IMR-90 (cell line): ENCODE measurements at regions not wholly inside any gene's neighbourhood (a gene's known extent, or its start where the extent isn't known, plus 50 kb on each side); places are given as distances from the start of the nearest gene placed in this dataset.

Experiments
- ATAC-seq: fragments of 200-7000 bp; cut with Tn5 transposase; 2 replicates; pipeline ENCODE4 v1.9.1; 2020; ENCODE audit warnings: low read depth, mild to moderate bottlenecking, moderate library complexity
- BruUV-seq: library from RNA; stranded (reverse); fragments of 400-500 nt; replicated peaks from 2 replicates; lab custom pipeline; 2021; lab: Mats Ljungman, UMichigan
- CTCF ChIA-PET: fragments of 300-600 bp; formaldehyde crosslinking; extraction: SDS; loops from one replicate; lab custom pipeline; 2021; ENCODE audit warnings: antibody characterized with exemption; lab: Yijun Ruan, JAX
- POLR2A ChIA-PET: fragments of 300-600 bp; sonication (Branson Sonifier 250); formaldehyde crosslinking; loops from one replicate; lab custom pipeline; 2022; ENCODE audit warnings: antibody characterized with exemption; ENCODE audit not compliant: unreplicated experiment; lab: Charles Lee
- DNase-seq: peaks from one replicate; pipeline ENCODE4 v3.0.0; 2013
- H2AFZ ChIP-seq: replicated peaks from 2 replicates; pipeline ENCODE3; 2013; ENCODE audit warnings: low read length, mild to moderate bottlenecking; ENCODE audit not compliant: poor library complexity
- H2AK5ac ChIP-seq: 2 replicates; pipeline ENCODE4 v1.6.1; 2013; ENCODE audit warnings: low read depth, low read length, inconsistent platforms
- H2AK9ac ChIP-seq: replicated peaks from 2 replicates; pipeline ENCODE3; 2013; ENCODE audit warnings: mild to moderate bottlenecking, low read depth, low read length, moderate library complexity; ENCODE audit not compliant: poor library complexity
- H2BK120ac ChIP-seq: 2 replicates; pipeline ENCODE4 v1.6.1; 2013; ENCODE audit warnings: low read depth, low read length, inconsistent platforms
- H2BK15ac ChIP-seq: 3 replicates; pipeline ENCODE4 v1.6.1; 2013; ENCODE audit warnings: low read depth, low read length, inconsistent platforms
- H2BK20ac ChIP-seq: 2 replicates; pipeline ENCODE4 v1.6.1; 2013; ENCODE audit warnings: low read depth, mild to moderate bottlenecking, inconsistent platforms, low read length, moderate library complexity
- H2BK5ac ChIP-seq: 2 replicates; pipeline ENCODE4 v1.6.1; 2013; ENCODE audit warnings: mild to moderate bottlenecking, low read depth, low read length, inconsistent platforms; ENCODE audit not compliant: poor library complexity, severe bottlenecking
- H3K14ac ChIP-seq: replicated peaks from 2 replicates; pipeline ENCODE4 v1.6.1; 2013; ENCODE audit warnings: low read depth, low read length, inconsistent platforms
- H3K18ac ChIP-seq: 2 replicates; pipeline ENCODE4 v1.6.1; 2013; ENCODE audit warnings: low read depth, low read length, control low read depth
- H3K23ac ChIP-seq: 2 replicates; pipeline ENCODE4 v1.6.1; 2013; ENCODE audit warnings: low read depth, low read length, inconsistent platforms
- H3K27ac ChIP-seq: 2 replicates; pipeline ENCODE4 v1.5.1; 2013; ENCODE audit warnings: mild to moderate bottlenecking, control low read depth, low read length; ENCODE audit not compliant: insufficient read depth
- H3K27me3 ChIP-seq: 2 replicates; pipeline ENCODE4 v1.6.1; 2013; ENCODE audit warnings: low read length; ENCODE audit not compliant: control insufficient read depth, insufficient read depth
- H3K36me3 ChIP-seq: 2 replicates; pipeline ENCODE4 v1.6.1; 2013; ENCODE audit warnings: low read length, mixed read lengths; ENCODE audit not compliant: control insufficient read depth, insufficient read depth
- H3K4ac ChIP-seq: 2 replicates; pipeline ENCODE4 v1.6.1; 2013; ENCODE audit warnings: low read depth, low read length, inconsistent platforms
- H3K4me1 ChIP-seq: 2 replicates; pipeline ENCODE4 v1.6.1; 2013; ENCODE audit warnings: low read length, mixed read lengths; ENCODE audit not compliant: control insufficient read depth, insufficient read depth
- H3K4me2 ChIP-seq: 2 replicates; pipeline ENCODE4 v1.6.1; 2013; ENCODE audit warnings: low read depth, mild to moderate bottlenecking, control low read depth, low read length, moderate library complexity
- H3K4me3 ChIP-seq: 2 replicates; pipeline ENCODE4 v1.5.1; 2013; ENCODE audit warnings: low read depth, mild to moderate bottlenecking, control low read depth, low read length, moderate library complexity; ENCODE audit not compliant: insufficient read depth
- H3K56ac ChIP-seq: 2 replicates; pipeline ENCODE4 v1.6.1; 2013; ENCODE audit warnings: low read length, inconsistent platforms; ENCODE audit not compliant: insufficient read depth; ENCODE audit errors: extremely low read depth
- H3K79me1 ChIP-seq, 2 experiments: 2 replicates each; pipeline ENCODE4 v1.6.1; 2013; ENCODE audit warnings: low read length in 2 of 2, inconsistent platforms in 1 of 2, low read depth in 1 of 2
- H3K9ac ChIP-seq: 2 replicates; pipeline ENCODE4 v1.6.1; 2013; ENCODE audit warnings: low read depth, low read length, control low read depth
- H3K9me1 ChIP-seq: 2 replicates; pipeline ENCODE4 v1.6.1; 2013; ENCODE audit warnings: low read length, inconsistent platforms; ENCODE audit not compliant: insufficient read depth
- H3K9me3 ChIP-seq: 2 replicates; pipeline ENCODE4 v1.6.1; 2013; ENCODE audit warnings: low read length; ENCODE audit not compliant: control insufficient read depth, insufficient read depth
- H4K20me1 ChIP-seq: 2 replicates; pipeline ENCODE4 v1.6.1; 2013; ENCODE audit warnings: low read length, inconsistent platforms; ENCODE audit not compliant: insufficient read depth
- H4K5ac ChIP-seq: 2 replicates; pipeline ENCODE4 v1.6.1; 2013; ENCODE audit warnings: mild to moderate bottlenecking, low read depth, low read length, control low read depth
- H4K8ac ChIP-seq, 2 experiments: 2 replicates each; pipeline ENCODE4 v1.6.1; 2013; ENCODE audit warnings: low read depth in 2 of 2, low read length in 2 of 2, control low read depth in 1 of 2, inconsistent platforms in 1 of 2
- H4K91ac ChIP-seq: 2 replicates; pipeline ENCODE4 v1.6.1; 2013; ENCODE audit warnings: low read depth, low read length, inconsistent platforms; ENCODE audit not compliant: insufficient read depth
- BHLHE40 ChIP-seq: fragments of 150-350 bp; IDR thresholded peaks from 2 replicates; pipeline ENCODE4 v1.6.1; 2016; ENCODE audit warnings: mild to moderate bottlenecking, low read depth, low read length
- CEBPB ChIP-seq: IDR thresholded peaks from 2 replicates; pipeline ENCODE4 v1.6.1; 2012; ENCODE audit warnings: low read depth, low read length, improper control_type of control experiment
- CHD1 ChIP-seq: IDR thresholded peaks from 2 replicates; pipeline ENCODE4 v1.6.1; 2012; ENCODE audit warnings: low read depth, low read length, improper control_type of control experiment
- CTCF ChIP-seq: conservative IDR thresholded peaks from 2 replicates; pipeline ENCODE4 v1.5.1; 2012; ENCODE audit warnings: mild to moderate bottlenecking, low read depth, low read length, improper control_type of control experiment
- ELK1 ChIP-seq: fragments of 150-350 bp; IDR thresholded peaks from 2 replicates; pipeline ENCODE4 v1.6.1; 2016; ENCODE audit warnings: low read depth, mild to moderate bottlenecking, low read length, moderate library complexity, borderline replicate concordance
- FOS ChIP-seq: fragments of 150-350 bp; IDR thresholded peaks from 2 replicates; pipeline ENCODE4 v1.6.1; 2016; ENCODE audit warnings: low read depth, low read length
- MAFK ChIP-seq: IDR thresholded peaks from 2 replicates; pipeline ENCODE4 v1.6.1; 2012; ENCODE audit warnings: low read depth, low read length, improper control_type of control experiment
- MAZ ChIP-seq: IDR thresholded peaks from 2 replicates; pipeline ENCODE4 v1.6.1; 2012; ENCODE audit warnings: low read depth, mild to moderate bottlenecking, low read length, improper control_type of control experiment, moderate library complexity, borderline replicate concordance
- MXI1 ChIP-seq: IDR thresholded peaks from 2 replicates; pipeline ENCODE4 v1.6.1; 2012; ENCODE audit warnings: low read depth, mild to moderate bottlenecking, low read length, moderate library complexity, borderline replicate concordance
- NFE2L2 ChIP-seq: fragments of 150-350 bp; IDR thresholded peaks from 2 replicates; pipeline ENCODE4 v1.6.1; 2016; ENCODE audit warnings: low read depth, mild to moderate bottlenecking, low read length
- RAD21 ChIP-seq: IDR thresholded peaks from 2 replicates; pipeline ENCODE4 v1.6.1; 2012; ENCODE audit warnings: low read length, improper control_type of control experiment
- RCOR1 ChIP-seq: IDR thresholded peaks from 2 replicates; pipeline ENCODE4 v1.6.1; 2012; ENCODE audit warnings: mild to moderate bottlenecking, low read length, improper control_type of control experiment; ENCODE audit not compliant: insufficient replicate concordance
- RFX5 ChIP-seq: IDR thresholded peaks from 2 replicates; pipeline ENCODE4 v1.8.0; 2012; ENCODE audit warnings: low read depth, mild to moderate bottlenecking, low read length, moderate library complexity
- SMC3 ChIP-seq: fragments of 150-350 bp; IDR thresholded peaks from 2 replicates; pipeline ENCODE4 v1.6.1; 2016; ENCODE audit warnings: low read depth, mild to moderate bottlenecking, antibody characterized with exemption, low read length, moderate library complexity
- USF2 ChIP-seq: fragments of 150-350 bp; IDR thresholded peaks from 2 replicates; pipeline ENCODE4 v1.6.1; 2017; ENCODE audit warnings: mild to moderate bottlenecking, antibody characterized with exemption, low read length, low read depth
- WGBS, 2 experiments: methylation state at CpG; one replicate each; pipeline versions ENCODE4 v1.1.5 to v1.1.7; 2013; ENCODE audit warnings: missing lambda C conversion rate in 2 of 2; ENCODE audit not compliant: insufficient read length in 1 of 2; ENCODE audit errors: extremely low coverage in 2 of 2; 5-methylcytosine and 5-hydroxymethylcytosine counted together
- dilution Hi-C: fragments of 300-500 bp; cut with HindIII; formaldehyde crosslinking; loops from one replicate; pipeline ENCODE4 v1.14.3; 2018; ENCODE audit warnings: low sequenced_read_pairs; ENCODE audit not compliant: unreplicated experiment
- in situ Hi-C: fragments of 300-500 bp; cut with MboI; formaldehyde crosslinking; loops from 3 replicates; pipeline ENCODE4 v1.14.3; 2019; ENCODE audit warnings: low sequenced_read_pairs, inconsistent platforms, mixed read lengths
- intact Hi-C: fragments of 100-400 bp; cut with micrococcal nuclease; formaldehyde crosslinking; loops from 2 replicates; pipeline ENCODE4 v1.10.0; 2022

- TF ChIP-seq RAD21 (no peak), MAZ (no peak), CEBPB (no peak), BHLHE40 (no peak), MAFK (no peak)
Observed at GRCh38 chr3:161695811-161696210, 199.2 kb downstream of the OTOL1 start (continued).

GRCh38 chr3:161700998-161701397 is 204.4 kb downstream of the OTOL1 start:
- H3K36me3 ChIP-seq, result no peaks in the 10 kb centered on the region
- H2BK15ac ChIP-seq, result no peak overlapping the region
- H3K4me1 ChIP-seq, result no peaks in the 10 kb centered on the region
- H3K18ac ChIP-seq, result no peak overlapping the region
- no peak overlapping the region for H3K27ac ChIP-seq
- intact Hi-C loops, result no loop called here
- H3K4ac ChIP-seq, result no peak overlapping the region
- BruUV-seq, result no TSS peak
- no peak overlapping the region for H3K56ac ChIP-seq
- no peak overlapping the region for H2BK5ac ChIP-seq
- H3K14ac ChIP-seq, result no peak overlapping the region
- no peaks in the 10 kb centered on the region for H3K9me1 ChIP-seq
- DNase-seq (no peak), ATAC-seq (no peak)
- ChIA-PET POLR2A (no interaction called here), CTCF (no interaction called here)
- H3K4me3 ChIP-seq, result no peak overlapping the region
- in situ Hi-C loops, result no loop called here
- H3K23ac ChIP-seq, result no peak overlapping the region
- H4K5ac ChIP-seq, result no peak overlapping the region
- H4K91ac ChIP-seq, result no peak overlapping the region
- no peaks in the 10 kb centered on the region for H4K20me1 ChIP-seq
- H2BK120ac ChIP-seq, result no peak overlapping the region
- H4K8ac ChIP-seq, result no peak overlapping the region
- H3K79me1 ChIP-seq, result no peaks in the 10 kb centered on the region
- no peak overlapping the region for H2AK5ac ChIP-seq
- no peaks in the 10 kb centered on the region for H3K27me3 ChIP-seq
- peaks cover 6% of the 10 kb centered on the region; the same call in 1 of the 2 replicates for H3K9me3 ChIP-seq
- no peak overlapping the region for H3K4me2 ChIP-seq
- H2BK20ac ChIP-seq, result no peak overlapping the region
- dilution Hi-C loops, result no loop called here
- H2AK9ac ChIP-seq, result no peak overlapping the region
- H3K9ac ChIP-seq, result no peak overlapping the region
- no peak overlapping the region for H2AFZ ChIP-seq
- no CpG with 5 or more reads among the region's 2 CpGs for WGBS, 2 experiments
- no peak for TF ChIP-seq FOS
- no peak for TF ChIP-seq RAD21
- no peak for TF ChIP-seq NFE2L2
- TF ChIP-seq CEBPB, result no peak
- TF ChIP-seq USF2, result no peak
- no peak for TF ChIP-seq MXI1
- TF ChIP-seq RFX5, result no peak
- TF ChIP-seq CHD1, result no peak
- no peak for TF ChIP-seq CTCF
- TF ChIP-seq BHLHE40, result no peak
- TF ChIP-seq RCOR1, result no peak
- TF ChIP-seq MAZ, result no peak
- TF ChIP-seq ELK1, result no peak
- TF ChIP-seq SMC3, result no peak
